HCT116 (cell line): ENCODE measurements at regions not wholly inside any gene's neighbourhood (a gene's known extent, or its start where the extent isn't known, plus 50 kb on each side); places are given as distances from the start of the nearest gene placed in this dataset.

Experiments used
- ATAC-seq: fragments of 200-7000 bp; cut with Tn5 transposase; 2 replicates; pipeline ENCODE4 v1.9.1; 2020; ENCODE audit warnings: mild to moderate bottlenecking, moderate library complexity
- BruUV-seq: library from RNA; stranded (reverse); fragments of 400-500 nt; replicated peaks from 2 replicates; lab custom pipeline; 2021; lab: Mats Ljungman, UMichigan
- CTCF ChIA-PET: fragments of 300-600 bp; sonication (Branson Sonifier 250); formaldehyde crosslinking; loops from one replicate; lab custom pipeline; 2021; ENCODE audit warnings: antibody characterized with exemption; lab: Charles Lee
- POLR2A ChIA-PET: fragments of 300-600, 350-600 bp; sonication (Branson Sonifier 250); formaldehyde crosslinking; loops from one replicate; lab custom pipeline; 2021; ENCODE audit warnings: antibody characterized with exemption; lab: Charles Lee
- RAD21 ChIA-PET, 2 experiments: fragments of 300-600 bp; sonication (Branson Sonifier 250); formaldehyde crosslinking; loops; one replicate each; lab custom pipeline; 2023; ENCODE audit warnings: low total read pairs in 2 of 2; ENCODE audit not compliant: uncharacterized antibody in 2 of 2, unreplicated experiment in 2 of 2, low non-redundant PET in 1 of 2; lab: Charles Lee
- DNase-seq: peaks from one replicate; pipeline ENCODE4 v3.0.0-alpha.2; 2010; ENCODE audit warnings: low read depth, low spot score
- H2AFZ ChIP-seq: fragments of 200-600 bp; shearing (Covaris generic), sonication (generic); 2 replicates; pipeline ENCODE4 v1.6.1; 2017; ENCODE audit warnings: low read depth, mixed run types, mixed read lengths, antibody characterized with exemption, low read length; ENCODE audit not compliant: poor library complexity, severe bottlenecking
- H3K27ac ChIP-seq: 2 replicates; pipeline ENCODE4 v1.5.1; 2012; ENCODE audit warnings: low read depth, low read length
- H3K27me3 ChIP-seq: fragments of 200-600 bp; sonication (generic); 2 replicates; pipeline ENCODE4 v1.6.1; 2016; ENCODE audit warnings: mixed run types, low read length, mixed read lengths; ENCODE audit not compliant: insufficient read depth
- H3K36me3 ChIP-seq, 2 experiments: fragments of 200-500 bp in 1 of 2; fragments of 200-600 bp in 1 of 2; sonication (Bioruptor generic) in 1 of 2; sonication (generic) in 1 of 2; 2 replicates each; pipeline versions ENCODE4 v1.5.1 to v1.6.1; 2014 to 2016; ENCODE audit warnings: low read length in 2 of 2, inconsistent platforms in 1 of 2, mixed read lengths in 1 of 2, mixed run types in 1 of 2; ENCODE audit not compliant: insufficient read depth in 2 of 2, control insufficient read depth in 1 of 2
- H3K4me1 ChIP-seq, 2 experiments: fragments of 200-600 bp in 1 of 2; sonication (generic) in 1 of 2; 2 replicates each; pipeline versions ENCODE4 v1.5.1 to v1.6.1; 2012 to 2017; ENCODE audit warnings: low read length in 2 of 2, inconsistent platforms in 1 of 2, mild to moderate bottlenecking in 1 of 2, mixed read lengths in 1 of 2, mixed run types in 1 of 2, moderate library complexity in 1 of 2; ENCODE audit not compliant: insufficient read depth in 2 of 2, control insufficient read depth in 1 of 2
- H3K4me2 ChIP-seq: fragments of 200-600 bp; sonication (generic); 2 replicates; pipeline ENCODE4 v1.6.1; 2017; ENCODE audit warnings: mixed run types, low read length, mixed read lengths
- H3K4me3 ChIP-seq, 2 experiments: fragments of 200-600 bp in 1 of 2; sonication (generic) in 1 of 2; replicated peaks in 1 of 2; 2 replicates each; pipeline ENCODE4 v1.5.1; 2011 to 2016; ENCODE audit warnings: low read length in 2 of 2, control low read depth in 1 of 2, low read depth in 1 of 2, mild to moderate bottlenecking in 1 of 2, mixed read lengths in 1 of 2, mixed run types in 1 of 2
- H3K79me2 ChIP-seq: fragments of 200-600 bp; sonication (generic); 2 replicates; pipeline ENCODE4 v1.6.1; 2017; ENCODE audit warnings: mild to moderate bottlenecking, mixed run types, low read length, moderate library complexity, mixed read lengths; ENCODE audit not compliant: insufficient read depth
- H3K9ac ChIP-seq: fragments of 200-600 bp; sonication (generic); 2 replicates; pipeline ENCODE4 v1.6.1; 2016; ENCODE audit warnings: low read length, mixed read lengths
- H3K9me2 ChIP-seq: fragments of 200-600 bp; sonication (generic), shearing (Covaris generic); 2 replicates; pipeline ENCODE4 v1.6.1; 2017; ENCODE audit warnings: mixed run types, mild to moderate bottlenecking, moderate library complexity; ENCODE audit not compliant: insufficient read depth
- H3K9me3 ChIP-seq, 2 experiments: fragments of 200-500 bp in 1 of 2; fragments of 200-600 bp in 1 of 2; sonication (Bioruptor generic) in 1 of 2; sonication (generic) in 1 of 2; 2 replicates each; pipeline ENCODE4 v1.6.1; 2014 to 2017; ENCODE audit warnings: low read length in 2 of 2, mixed read lengths in 2 of 2, inconsistent platforms in 1 of 2, low read depth in 1 of 2, mild to moderate bottlenecking in 1 of 2, mixed run types in 1 of 2, moderate library complexity in 1 of 2; ENCODE audit not compliant: control insufficient read depth in 1 of 2, insufficient read depth in 1 of 2
- H4K20me1 ChIP-seq: fragments of 200-600 bp; sonication (generic), shearing (Covaris generic); 2 replicates; pipeline ENCODE4 v1.6.1; 2017; ENCODE audit warnings: mixed run types, mild to moderate bottlenecking, moderate library complexity; ENCODE audit not compliant: insufficient read depth
- ELF1 ChIP-seq: IDR thresholded peaks from 2 replicates; pipeline ENCODE4 v1.6.1; 2012; ENCODE audit warnings: low read depth, borderline replicate concordance
- EZH2 ChIP-seq: fragments of 200-600 bp; sonication (generic); IDR thresholded peaks from 2 replicates; pipeline ENCODE4 v1.6.1; 2017; ENCODE audit warnings: antibody characterized with exemption, mixed run types
- JUND ChIP-seq: IDR thresholded peaks from 2 replicates; pipeline ENCODE4 v1.6.1; 2012
- POLR2A ChIP-seq: IDR thresholded peaks from 2 replicates; pipeline ENCODE4 v1.7.0; 2011; ENCODE audit warnings: borderline replicate concordance; ENCODE audit not compliant: insufficient read depth, insufficient read length; ENCODE audit errors: extremely low read depth
- REST ChIP-seq: IDR thresholded peaks from 2 replicates; pipeline ENCODE4 v1.6.1; 2012; ENCODE audit warnings: low read depth
- YY1 ChIP-seq: IDR thresholded peaks from 2 replicates; pipeline ENCODE4 v1.6.1; 2011; ENCODE audit warnings: low read length, low read depth, moderate library complexity, mild to moderate bottlenecking; ENCODE audit not compliant: insufficient replicate concordance; ENCODE audit errors: extremely low read depth
- ZBTB33 ChIP-seq: IDR thresholded peaks from 2 replicates; pipeline ENCODE4 v1.6.1; 2011; ENCODE audit warnings: mild to moderate bottlenecking, low read length, moderate library complexity; ENCODE audit not compliant: insufficient replicate concordance; ENCODE audit errors: extremely low read depth
- ZFX ChIP-seq: fragments of 450-650 bp; IDR thresholded peaks from 2 replicates; pipeline ENCODE4 v1.6.1; 2017
- intact Hi-C: fragments of 100-400 bp; cut with micrococcal nuclease; formaldehyde crosslinking; loops from 2 replicates; pipeline ENCODE4 v1.10.0; 2022
- TF ChIP-seq, protein P1 (sequence below): IDR thresholded peaks from 2 replicates; pipeline ENCODE4 v1.6.1; 2012

DNA sequence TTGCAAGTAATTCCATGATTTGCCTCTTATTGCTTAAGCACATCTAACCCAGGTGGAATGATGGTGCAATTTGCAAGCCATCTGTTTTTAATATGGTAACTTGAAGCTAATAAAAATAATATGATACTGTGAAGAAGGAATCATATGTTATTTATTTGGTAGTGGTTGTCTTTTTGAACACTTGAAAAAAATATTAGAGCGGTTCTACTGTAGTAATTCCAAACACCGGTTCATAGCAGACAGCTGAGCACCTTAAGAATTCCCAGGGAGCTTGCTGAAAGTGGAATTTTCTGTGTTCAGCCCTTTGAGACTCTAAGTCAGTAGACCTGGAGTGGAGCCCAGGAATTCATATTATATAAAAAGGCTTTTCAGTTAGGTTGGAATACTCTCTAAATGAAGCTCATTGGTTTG, 687.4 kb downstream of the EDEM1 start:
- TF ChIP-seq EZH2 (no peak), ZFX (no peak), ELF1 (no peak), REST (no peak)
- TF ChIP-seq, protein P1, sequence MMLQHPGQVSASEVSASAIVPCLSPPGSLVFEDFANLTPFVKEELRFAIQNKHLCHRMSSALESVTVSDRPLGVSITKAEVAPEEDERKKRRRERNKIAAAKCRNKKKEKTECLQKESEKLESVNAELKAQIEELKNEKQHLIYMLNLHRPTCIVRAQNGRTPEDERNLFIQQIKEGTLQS: no peak
- H3K4me1 ChIP-seq: no peaks in the 10 kb centered on the region
- intact Hi-C loops: no loop called here
- no peaks in the 10 kb centered on the region for H4K20me1 ChIP-seq
- no peak overlapping the region for H3K4me3 ChIP-seq
- H3K9me3 ChIP-seq: no peaks in the 10 kb centered on the region
- no TSS peak for BruUV-seq
- H3K79me2 ChIP-seq: no peaks in the 10 kb centered on the region
- H3K27ac ChIP-seq: no peak overlapping the region
- no peaks in the 10 kb centered on the region for H3K9me2 ChIP-seq
- no peak overlapping the region for H3K4me2 ChIP-seq
- H3K36me3 ChIP-seq: no peaks in the 10 kb centered on the region
- ChIA-PET CTCF (no interaction called here), RAD21 (no interaction called here), POLR2A (no interaction called here)
- ATAC-seq: no peak
- H3K9ac ChIP-seq: no peak overlapping the region
- H3K27me3 ChIP-seq: no peaks in the 10 kb centered on the region
- DNase-seq: no peak
- H2AFZ ChIP-seq: no peak overlapping the region

DNA sequence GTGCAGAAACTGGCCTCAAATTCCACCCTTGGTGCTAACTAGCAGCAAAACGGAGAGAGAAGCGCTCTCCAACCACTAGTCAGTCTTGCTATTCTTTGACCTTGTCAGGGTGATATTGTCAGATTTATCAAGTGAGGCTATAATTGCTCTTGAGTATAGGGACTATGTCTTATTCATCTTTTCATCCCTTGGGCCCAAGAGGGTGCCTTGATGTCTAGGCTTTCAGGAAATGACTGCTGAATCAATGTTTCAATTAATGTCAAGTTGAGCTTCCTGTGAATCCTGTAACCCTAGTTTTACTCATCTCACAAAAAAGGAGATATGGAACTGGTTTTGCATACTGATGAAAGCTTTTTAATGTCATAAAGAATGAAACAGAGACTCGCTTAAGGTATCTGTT, 701.3 kb downstream of the EDEM1 start:
- Histone ChIP-seq H3K9me2 (no peaks in the 10 kb centered on the region), H3K9ac (no peak overlapping the region), H3K79me2 (no peaks in the 10 kb centered on the region), H4K20me1 (no peaks in the 10 kb centered on the region), H3K4me3 (no peak overlapping the region), H3K27ac (no peak overlapping the region), H3K9me3 (no peaks in the 10 kb centered on the region), H3K4me2 (no peak overlapping the region), H3K36me3 (no peaks in the 10 kb centered on the region), H3K27me3 (no peaks in the 10 kb centered on the region), H2AFZ (no peak overlapping the region), H3K4me1 (no peaks in the 10 kb centered on the region)
- TF ChIP-seq JUND: no peak
- TF ChIP-seq POLR2A: no peak
- TF ChIP-seq, protein P1: no peak
- TF ChIP-seq YY1: no peak
- TF ChIP-seq ZBTB33: no peak
- TF ChIP-seq ZFX: no peak
- ChIA-PET POLR2A (no interaction called here), CTCF (no interaction called here), RAD21 (no interaction called here)
- no peak for DNase-seq
- intact Hi-C loops: no loop called here
- no TSS peak for BruUV-seq
- no peak for ATAC-seq
